Mammary epithelial cell (primary cell): ENCODE measurements at regions not wholly inside any gene's neighbourhood (a gene's known extent, or its start where the extent isn't known, plus 50 kb on each side); places are given as distances from the start of the nearest gene placed in this dataset.

ENCODE experiments used
- EZH2 ChIP-seq: IDR thresholded peaks from 2 replicates; pipeline ENCODE4 v1.6.1; 2012; ENCODE audit warnings: low read length, inconsistent platforms, borderline replicate concordance
- TF ChIP-seq, protein P1 (sequence below), 2 donors: IDR thresholded peaks in 1 of 2; conservative IDR thresholded peaks in 1 of 2; 2 replicates each; pipeline ENCODE4 v1.5.1; 2011 to 2012; ENCODE audit warnings: inconsistent platforms in 2 of 2, low read length in 2 of 2, mild to moderate bottlenecking in 2 of 2, control low read depth in 1 of 2, low read depth in 1 of 2; ENCODE audit not compliant: insufficient read depth in 1 of 2; ENCODE audit errors: extremely low read depth in 1 of 2

GRCh38 chr2:52336951-52337350 lies 1305.0 kb upstream of the NRXN1 start:
- TF ChIP-seq, protein P1, sequence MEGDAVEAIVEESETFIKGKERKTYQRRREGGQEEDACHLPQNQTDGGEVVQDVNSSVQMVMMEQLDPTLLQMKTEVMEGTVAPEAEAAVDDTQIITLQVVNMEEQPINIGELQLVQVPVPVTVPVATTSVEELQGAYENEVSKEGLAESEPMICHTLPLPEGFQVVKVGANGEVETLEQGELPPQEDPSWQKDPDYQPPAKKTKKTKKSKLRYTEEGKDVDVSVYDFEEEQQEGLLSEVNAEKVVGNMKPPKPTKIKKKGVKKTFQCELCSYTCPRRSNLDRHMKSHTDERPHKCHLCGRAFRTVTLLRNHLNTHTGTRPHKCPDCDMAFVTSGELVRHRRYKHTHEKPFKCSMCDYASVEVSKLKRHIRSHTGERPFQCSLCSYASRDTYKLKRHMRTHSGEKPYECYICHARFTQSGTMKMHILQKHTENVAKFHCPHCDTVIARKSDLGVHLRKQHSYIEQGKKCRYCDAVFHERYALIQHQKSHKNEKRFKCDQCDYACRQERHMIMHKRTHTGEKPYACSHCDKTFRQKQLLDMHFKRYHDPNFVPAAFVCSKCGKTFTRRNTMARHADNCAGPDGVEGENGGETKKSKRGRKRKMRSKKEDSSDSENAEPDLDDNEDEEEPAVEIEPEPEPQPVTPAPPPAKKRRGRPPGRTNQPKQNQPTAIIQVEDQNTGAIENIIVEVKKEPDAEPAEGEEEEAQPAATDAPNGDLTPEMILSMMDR (conservative IDR thresholded peaks at IDR 0.05 in 1 of 2, IDR thresholded peaks at IDR 0.05 in 1 of 2; ENCODE audit: extremely low read depth in 1 of 2, insufficient read depth in 1 of 2, low read depth in 1 of 2, low read length in 2 of 2), result no peak
- TF ChIP-seq EZH2, result no peak
